ENCODE measurements at regions not wholly inside any gene's neighbourhood (a gene's known extent, or its start where the extent isn't known, plus 50 kb on each side); places are given as distances from the start of the nearest gene placed in this dataset.

DNA sequence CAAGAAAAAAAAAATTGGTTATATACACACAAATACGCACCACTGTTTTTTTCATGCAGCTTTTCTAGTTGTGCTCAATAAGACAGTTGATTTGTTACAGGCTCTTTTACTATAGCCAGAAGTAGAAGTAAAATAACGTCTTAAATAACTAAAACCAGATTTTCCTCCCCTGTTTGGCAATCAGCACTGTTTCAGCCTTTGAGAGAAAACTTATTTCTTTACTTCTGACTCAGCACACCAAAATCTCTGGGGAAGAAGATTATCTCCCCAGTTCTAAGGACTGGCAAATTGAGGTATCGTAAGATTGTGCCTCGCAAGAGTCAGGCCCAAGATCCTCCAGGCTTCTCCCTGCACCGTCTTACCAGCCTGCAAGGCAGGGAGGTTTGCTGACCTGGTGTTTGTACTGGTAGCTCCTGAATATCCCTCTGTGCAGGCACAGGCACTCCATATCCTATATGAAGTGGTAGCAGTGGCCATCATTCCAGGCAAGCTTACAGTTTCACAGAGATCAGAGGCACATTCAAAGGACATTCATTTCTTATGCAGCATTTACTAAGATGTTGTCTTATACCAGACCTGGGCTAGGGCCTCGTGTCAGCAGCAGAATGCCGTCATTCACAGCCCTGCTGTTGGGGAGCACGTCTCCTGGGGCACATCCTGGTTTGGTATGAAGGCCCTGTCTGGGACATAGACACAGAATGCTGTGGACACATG is 268.2 kb downstream of the ZNF536 start:
- Histone ChIP-seq H4K20me1 (ENCODE audit: control insufficient read depth, extremely low read depth, insufficient read depth, low read length) (no peaks in the 10 kb centered on the region), H3K4me1 (ENCODE audit: control insufficient read depth, extremely low read depth, insufficient read depth, low read length) (no peaks in the 10 kb centered on the region), H3K27ac (ENCODE audit: insufficient read depth, low read length) (no peak overlapping the region), H3K79me2 (ENCODE audit: control insufficient read depth, insufficient read depth, low read length) (no peaks in the 10 kb centered on the region), H3K27me3 (ENCODE audit: control insufficient read depth, insufficient read depth, low read length) (no peaks in the 10 kb centered on the region), H3K36me3 (ENCODE audit: control insufficient read depth, insufficient read depth, low read length) (no peaks in the 10 kb centered on the region), H3K9me3 (ENCODE audit: control insufficient read depth, insufficient read depth, low read depth, low read length) (no peaks in the 10 kb centered on the region), H2AFZ (ENCODE audit: low read length) (no peak overlapping the region), H3K4me3 (replicated peaks in 1 of 4; ENCODE audit: control extremely low read depth in 1 of 4, insufficient read depth in 1 of 4, low read depth in 3 of 4, low read length in 4 of 4) (no peak overlapping the region), H3K4me2 (ENCODE audit: extremely low read depth, insufficient read depth, low read length) (no peak overlapping the region), H3K9ac (ENCODE audit: insufficient read depth, low read length) (no peak overlapping the region)
- no peak for DNase-seq (ENCODE audit: low read depth in 2 of 2)
- TF ChIP-seq EZH2 (IDR thresholded peaks at IDR 0.05; ENCODE audit: low read length, missing control alignments), result no peak
- TF ChIP-seq, protein P1, sequence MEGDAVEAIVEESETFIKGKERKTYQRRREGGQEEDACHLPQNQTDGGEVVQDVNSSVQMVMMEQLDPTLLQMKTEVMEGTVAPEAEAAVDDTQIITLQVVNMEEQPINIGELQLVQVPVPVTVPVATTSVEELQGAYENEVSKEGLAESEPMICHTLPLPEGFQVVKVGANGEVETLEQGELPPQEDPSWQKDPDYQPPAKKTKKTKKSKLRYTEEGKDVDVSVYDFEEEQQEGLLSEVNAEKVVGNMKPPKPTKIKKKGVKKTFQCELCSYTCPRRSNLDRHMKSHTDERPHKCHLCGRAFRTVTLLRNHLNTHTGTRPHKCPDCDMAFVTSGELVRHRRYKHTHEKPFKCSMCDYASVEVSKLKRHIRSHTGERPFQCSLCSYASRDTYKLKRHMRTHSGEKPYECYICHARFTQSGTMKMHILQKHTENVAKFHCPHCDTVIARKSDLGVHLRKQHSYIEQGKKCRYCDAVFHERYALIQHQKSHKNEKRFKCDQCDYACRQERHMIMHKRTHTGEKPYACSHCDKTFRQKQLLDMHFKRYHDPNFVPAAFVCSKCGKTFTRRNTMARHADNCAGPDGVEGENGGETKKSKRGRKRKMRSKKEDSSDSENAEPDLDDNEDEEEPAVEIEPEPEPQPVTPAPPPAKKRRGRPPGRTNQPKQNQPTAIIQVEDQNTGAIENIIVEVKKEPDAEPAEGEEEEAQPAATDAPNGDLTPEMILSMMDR (conservative IDR thresholded peaks at IDR 0.05 in 1 of 2, IDR thresholded peaks at IDR 0.05 in 1 of 2; ENCODE audit: low read depth in 1 of 2, low read length in 2 of 2), result no peak

DNA sequence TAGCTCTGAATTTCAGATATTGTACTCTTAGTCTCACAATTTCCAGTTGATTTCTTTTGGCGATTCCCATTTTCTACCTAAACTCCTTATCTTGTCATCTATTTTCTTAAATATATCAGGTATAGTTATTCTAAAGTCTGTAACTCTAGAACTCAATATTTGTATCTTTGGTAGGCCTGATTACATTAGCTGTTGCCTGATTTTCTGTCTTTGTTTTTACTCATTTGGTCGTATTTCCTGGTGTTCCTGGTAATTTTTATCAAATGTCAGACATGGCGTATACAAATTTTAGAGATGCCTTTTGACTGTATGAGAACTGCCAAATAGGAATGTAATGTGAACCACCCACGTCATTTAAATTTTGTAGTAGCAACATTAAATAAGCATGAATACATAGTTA is 266.7 kb downstream of the ZNF536 start:
- Histone ChIP-seq H3K27ac (ENCODE audit: insufficient read depth, low read length) (no peak overlapping the region), H3K4me2 (ENCODE audit: extremely low read depth, insufficient read depth, low read length) (no peak overlapping the region), H4K20me1 (ENCODE audit: control insufficient read depth, extremely low read depth, insufficient read depth, low read length) (no peaks in the 10 kb centered on the region), H3K27me3 (ENCODE audit: control insufficient read depth, insufficient read depth, low read length) (no peaks in the 10 kb centered on the region), H2AFZ (ENCODE audit: low read length) (no peak overlapping the region), H3K9me3 (ENCODE audit: control insufficient read depth, insufficient read depth, low read depth, low read length) (no peaks in the 10 kb centered on the region), H3K9ac (ENCODE audit: insufficient read depth, low read length) (no peak overlapping the region), H3K4me1 (ENCODE audit: control insufficient read depth, extremely low read depth, insufficient read depth, low read length) (no peaks in the 10 kb centered on the region), H3K4me3 (replicated peaks in 1 of 4; ENCODE audit: control extremely low read depth in 1 of 4, insufficient read depth in 1 of 4, low read depth in 3 of 4, low read length in 4 of 4) (no peak overlapping the region), H3K79me2 (ENCODE audit: control insufficient read depth, insufficient read depth, low read length) (no peaks in the 10 kb centered on the region), H3K36me3 (ENCODE audit: control insufficient read depth, insufficient read depth, low read length) (no peaks in the 10 kb centered on the region)
- DNase-seq (ENCODE audit: low read depth in 2 of 2), result no peak
- TF ChIP-seq EZH2 (IDR thresholded peaks at IDR 0.05; ENCODE audit: low read length, missing control alignments), result no peak
- TF ChIP-seq, protein P1 (conservative IDR thresholded peaks at IDR 0.05 in 1 of 2, IDR thresholded peaks at IDR 0.05 in 1 of 2; ENCODE audit: low read depth in 1 of 2, low read length in 2 of 2), result no peak

DNA sequence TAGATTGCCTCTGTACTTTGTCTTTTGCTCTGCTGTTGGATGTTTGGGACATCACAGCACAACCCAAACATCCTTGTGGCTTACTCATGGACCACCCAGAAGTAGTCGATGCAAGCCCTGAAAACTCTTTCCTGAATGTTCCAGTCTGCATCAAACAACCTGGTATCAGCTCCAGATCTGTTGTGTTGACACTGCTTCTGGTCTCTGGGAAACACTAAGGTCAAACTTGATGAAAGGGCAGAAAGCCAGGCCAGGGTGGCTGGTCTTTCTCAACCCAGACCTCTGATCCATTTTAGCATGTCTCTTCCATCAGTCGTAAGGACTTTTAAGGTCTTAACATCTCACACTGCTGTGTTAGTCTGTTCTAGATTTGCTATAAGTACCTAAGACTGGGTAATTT is 265.7 kb downstream of the ZNF536 start:
- DNase-seq (ENCODE audit: low read depth in 2 of 2), result no peak
- TF ChIP-seq EZH2 (IDR thresholded peaks at IDR 0.05; ENCODE audit: low read length, missing control alignments), result no peak
- TF ChIP-seq, protein P1 (conservative IDR thresholded peaks at IDR 0.05 in 1 of 2, IDR thresholded peaks at IDR 0.05 in 1 of 2; ENCODE audit: low read depth in 1 of 2, low read length in 2 of 2), result no peak
- Histone ChIP-seq H3K9me3 (ENCODE audit: control insufficient read depth, insufficient read depth, low read depth, low read length) (no peaks in the 10 kb centered on the region), H2AFZ (ENCODE audit: low read length) (no peak overlapping the region), H3K4me3 (replicated peaks in 1 of 4; ENCODE audit: control extremely low read depth in 1 of 4, insufficient read depth in 1 of 4, low read depth in 3 of 4, low read length in 4 of 4) (no peak overlapping the region), H3K27ac (ENCODE audit: insufficient read depth, low read length) (no peak overlapping the region), H3K27me3 (ENCODE audit: control insufficient read depth, insufficient read depth, low read length) (no peaks in the 10 kb centered on the region), H3K4me1 (ENCODE audit: control insufficient read depth, extremely low read depth, insufficient read depth, low read length) (no peaks in the 10 kb centered on the region), H3K4me2 (ENCODE audit: extremely low read depth, insufficient read depth, low read length) (no peak overlapping the region), H3K79me2 (ENCODE audit: control insufficient read depth, insufficient read depth, low read length) (no peaks in the 10 kb centered on the region), H4K20me1 (ENCODE audit: control insufficient read depth, extremely low read depth, insufficient read depth, low read length) (no peaks in the 10 kb centered on the region), H3K36me3 (ENCODE audit: control insufficient read depth, insufficient read depth, low read length) (no peaks in the 10 kb centered on the region), H3K9ac (ENCODE audit: insufficient read depth, low read length) (no peak overlapping the region)

All from fibroblast of lung (primary cell).